HG02970 (cell line): ENCODE measurements at regions not wholly inside any gene's neighbourhood (a gene's known extent, or its start where the extent isn't known, plus 50 kb on each side); places are given as distances from the start of the nearest gene placed in this dataset.

ENCODE experiments used
- ATAC-seq: cut with Tn5 transposase; IDR thresholded peaks from one replicate; pipeline ENCODE4 v1.9.1; 2021; ENCODE audit warnings: mild to moderate bottlenecking, moderate library complexity, moderate number of reproducible peaks; ENCODE audit not compliant: unreplicated experiment, low FRiP score

GRCh38 chr2:226256237-226256636 is 543.4 kb downstream of the IRS1 start:
- no peak for ATAC-seq

- ATAC-seq: no peak
Measured at GRCh38 chr2:226251661-226252060, 548.0 kb downstream of the IRS1 start.

- no peak for ATAC-seq
Measured at GRCh38 chr2:226247289-226248275, 552.0 kb downstream of the IRS1 start.

GRCh38 chr2:226234187-226234586 is 565.4 kb downstream of the IRS1 start:
- ATAC-seq: no peak

GRCh38 chr2:226233388-226233787 is 566.2 kb downstream of the IRS1 start:
- no peak for ATAC-seq

- no peak for ATAC-seq
Measured at GRCh38 chr2:226228080-226228479, 571.5 kb downstream of the IRS1 start.

- ATAC-seq: no peak
Measured at GRCh38 chr2:226227341-226227740, 572.3 kb downstream of the IRS1 start.

- no peak for ATAC-seq
Measured at GRCh38 chr2:226223704-226224103, 575.9 kb downstream of the IRS1 start.

GRCh38 chr2:226220511-226220910 is 579.1 kb downstream of the IRS1 start:
- no peak for ATAC-seq

GRCh38 chr2:226217191-226217590 is 582.4 kb downstream of the IRS1 start:
- ATAC-seq: no peak

- ATAC-seq: no peak
Measured at GRCh38 chr2:226216575-226216974, 583.0 kb downstream of the IRS1 start.

GRCh38 chr2:226215902-226216503 is 583.6 kb downstream of the IRS1 start:
- ATAC-seq: peak; percentile 89

- no peak for ATAC-seq
Measured at GRCh38 chr2:226213717-226214116, 585.9 kb downstream of the IRS1 start.

- ATAC-seq: no peak
Measured at GRCh38 chr2:226211439-226211838, 588.2 kb downstream of the IRS1 start.

- no peak for ATAC-seq
Measured at GRCh38 chr2:226208726-226209125, 590.9 kb downstream of the IRS1 start.

GRCh38 chr2:226207671-226208070 is 591.9 kb downstream of the IRS1 start:
- ATAC-seq: no peak

GRCh38 chr2:226199555-226199954 is 600.1 kb downstream of the IRS1 start:
- no peak for ATAC-seq

- ATAC-seq: no peak
Measured at GRCh38 chr2:226198956-226199355, 600.7 kb downstream of the IRS1 start.

GRCh38 chr2:226190479-226191252 is 609.0 kb downstream of the IRS1 start:
- no peak for ATAC-seq

- no peak for ATAC-seq
Measured at GRCh38 chr2:226189061-226189460, 610.6 kb downstream of the IRS1 start.

GRCh38 chr2:226187616-226188015 is 612.0 kb downstream of the IRS1 start:
- no peak for ATAC-seq
